ENCODE measurements at regions not wholly inside any gene's neighbourhood (a gene's known extent, or its start where the extent isn't known, plus 50 kb on each side); places are given as distances from the start of the nearest gene placed in this dataset.

DNA sequence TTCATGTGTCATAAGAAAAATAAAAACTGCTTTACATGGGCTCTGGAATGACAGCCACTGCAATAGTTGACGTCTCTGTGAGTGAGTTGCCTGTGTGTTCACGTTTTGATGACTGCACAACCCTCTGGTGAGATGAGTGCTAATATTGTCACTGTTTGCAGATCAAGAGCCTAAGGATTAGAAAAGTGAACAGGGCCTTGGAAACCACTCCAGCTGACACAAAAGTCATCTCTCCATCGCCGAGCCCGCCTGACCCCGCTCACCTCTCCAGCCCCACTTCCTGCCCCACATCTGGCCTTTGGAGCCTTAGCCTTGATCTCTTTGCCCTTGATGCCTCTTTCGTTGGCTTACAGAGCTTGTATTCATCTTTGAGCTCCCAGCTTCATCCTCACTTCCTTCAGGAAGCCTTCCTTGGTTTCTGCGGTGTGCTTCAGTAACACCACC lies 351.7 kb downstream of the TCERG1L start:
- Histone ChIP-seq H3K4me3 (ENCODE audit: low read depth, low read length) (no peak overlapping the region), H3K36me3 (ENCODE audit: control insufficient read depth, insufficient read depth, low read length) (no peaks in the 10 kb centered on the region), H3K27me3 (ENCODE audit: control insufficient read depth, insufficient read depth, low read length) (no peaks in the 10 kb centered on the region)
- TF ChIP-seq, protein P1, sequence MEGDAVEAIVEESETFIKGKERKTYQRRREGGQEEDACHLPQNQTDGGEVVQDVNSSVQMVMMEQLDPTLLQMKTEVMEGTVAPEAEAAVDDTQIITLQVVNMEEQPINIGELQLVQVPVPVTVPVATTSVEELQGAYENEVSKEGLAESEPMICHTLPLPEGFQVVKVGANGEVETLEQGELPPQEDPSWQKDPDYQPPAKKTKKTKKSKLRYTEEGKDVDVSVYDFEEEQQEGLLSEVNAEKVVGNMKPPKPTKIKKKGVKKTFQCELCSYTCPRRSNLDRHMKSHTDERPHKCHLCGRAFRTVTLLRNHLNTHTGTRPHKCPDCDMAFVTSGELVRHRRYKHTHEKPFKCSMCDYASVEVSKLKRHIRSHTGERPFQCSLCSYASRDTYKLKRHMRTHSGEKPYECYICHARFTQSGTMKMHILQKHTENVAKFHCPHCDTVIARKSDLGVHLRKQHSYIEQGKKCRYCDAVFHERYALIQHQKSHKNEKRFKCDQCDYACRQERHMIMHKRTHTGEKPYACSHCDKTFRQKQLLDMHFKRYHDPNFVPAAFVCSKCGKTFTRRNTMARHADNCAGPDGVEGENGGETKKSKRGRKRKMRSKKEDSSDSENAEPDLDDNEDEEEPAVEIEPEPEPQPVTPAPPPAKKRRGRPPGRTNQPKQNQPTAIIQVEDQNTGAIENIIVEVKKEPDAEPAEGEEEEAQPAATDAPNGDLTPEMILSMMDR (IDR thresholded peaks at IDR 0.05; ENCODE audit: insufficient read depth, low read depth, low read length) = no peak
- no peak for DNase-seq (ENCODE audit: low read depth)
- ChIA-PET CTCF (no interaction called here), POLR2A (no interaction called here)

DNA sequence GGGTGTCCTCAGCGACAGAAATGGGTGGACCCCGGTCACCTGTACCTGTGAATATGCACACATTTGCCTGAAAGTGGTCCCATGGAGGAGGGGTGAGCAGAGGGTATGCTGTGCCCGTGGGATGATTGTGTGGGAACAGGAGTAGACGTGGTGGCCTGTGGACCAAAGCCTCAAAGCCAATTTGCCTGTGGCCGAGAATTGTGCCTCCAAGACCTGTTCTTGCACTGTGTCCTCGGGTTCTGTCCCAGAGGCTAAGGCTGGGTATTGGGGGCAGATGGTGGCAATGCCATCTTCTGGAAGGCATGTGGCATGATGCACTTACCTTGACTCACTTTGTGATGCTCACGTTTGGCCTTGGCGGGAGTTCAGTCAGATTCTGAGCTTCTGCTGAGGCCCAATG lies 351.0 kb downstream of the TCERG1L start:
- DNase-seq (ENCODE audit: low read depth) = no peak
- TF ChIP-seq, protein P1 (IDR thresholded peaks at IDR 0.05; ENCODE audit: insufficient read depth, low read depth, low read length) = no peak
- ChIA-PET CTCF (no interaction called here), POLR2A (no interaction called here)
- no peaks in the 10 kb centered on the region for H3K36me3 ChIP-seq (ENCODE audit: control insufficient read depth, insufficient read depth, low read length)
- H3K27me3 ChIP-seq (ENCODE audit: control insufficient read depth, insufficient read depth, low read length) = no peaks in the 10 kb centered on the region
- H3K4me3 ChIP-seq (ENCODE audit: low read depth, low read length) = no peak overlapping the region

GRCh38 chr10:130961506-130962239 lies 349.8 kb downstream of the TCERG1L start:
- Histone ChIP-seq H3K27me3 (ENCODE audit: control insufficient read depth, insufficient read depth, low read length) (no peaks in the 10 kb centered on the region), H3K4me3 (ENCODE audit: low read depth, low read length) (no peak overlapping the region), H3K36me3 (ENCODE audit: control insufficient read depth, insufficient read depth, low read length) (no peaks in the 10 kb centered on the region)
- CTCF ChIA-PET = no interaction called here
- TF ChIP-seq, protein P1 (IDR thresholded peaks at IDR 0.05; ENCODE audit: insufficient read depth, low read depth, low read length) = no peak
- POLR2A ChIA-PET = no interaction called here
- DNase-seq (ENCODE audit: low read depth) = no peak

DNA sequence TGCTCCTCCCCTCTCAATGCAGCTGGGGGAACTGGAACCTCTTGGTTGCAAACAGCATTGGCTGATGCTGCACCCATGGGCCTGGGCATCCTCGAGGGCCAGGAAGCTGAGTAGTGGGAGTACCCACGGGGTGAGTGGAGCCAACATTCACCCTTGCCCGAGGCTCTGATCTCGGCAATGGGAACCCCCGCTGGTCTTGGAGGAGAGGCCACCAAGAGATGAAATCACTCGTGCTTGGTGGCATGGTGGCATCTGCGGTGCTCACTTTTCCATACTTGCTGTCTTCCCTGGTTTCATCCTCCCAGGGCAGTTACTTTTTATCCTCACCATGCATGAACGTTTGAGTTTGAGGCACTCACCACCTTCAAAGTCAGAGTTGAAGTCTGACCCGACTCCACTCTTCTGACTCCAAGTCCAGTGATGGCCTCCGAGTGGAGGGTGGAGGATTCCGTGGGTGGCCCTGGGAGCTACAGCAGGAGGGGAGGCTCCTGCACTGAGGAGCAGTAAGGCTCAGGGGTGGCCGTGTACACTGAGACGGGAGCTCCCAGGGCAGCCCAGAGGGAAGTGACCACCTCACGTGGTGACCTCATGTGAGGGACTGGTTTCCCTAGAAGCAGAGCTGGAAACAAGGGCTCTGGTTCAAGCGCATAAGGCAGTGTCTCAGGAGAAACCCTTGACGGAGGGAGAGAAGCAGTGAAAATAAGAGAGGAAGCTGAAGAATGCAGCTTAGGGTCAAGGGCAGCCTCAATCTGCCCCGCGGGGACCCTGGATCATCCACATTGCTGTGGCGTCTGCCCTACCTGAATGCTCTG lies 349.1 kb downstream of the TCERG1L start:
- POLR2A ChIA-PET = no interaction called here
- CTCF ChIA-PET = no interaction called here
- H3K36me3 ChIP-seq (ENCODE audit: control insufficient read depth, insufficient read depth, low read length) = no peaks in the 10 kb centered on the region
- H3K27me3 ChIP-seq (ENCODE audit: control insufficient read depth, insufficient read depth, low read length) = no peaks in the 10 kb centered on the region
- no peak overlapping the region for H3K4me3 ChIP-seq (ENCODE audit: low read depth, low read length)
- no peak for DNase-seq (ENCODE audit: low read depth)
- TF ChIP-seq, protein P1 (IDR thresholded peaks at IDR 0.05; ENCODE audit: insufficient read depth, low read depth, low read length) = no peak

DNA sequence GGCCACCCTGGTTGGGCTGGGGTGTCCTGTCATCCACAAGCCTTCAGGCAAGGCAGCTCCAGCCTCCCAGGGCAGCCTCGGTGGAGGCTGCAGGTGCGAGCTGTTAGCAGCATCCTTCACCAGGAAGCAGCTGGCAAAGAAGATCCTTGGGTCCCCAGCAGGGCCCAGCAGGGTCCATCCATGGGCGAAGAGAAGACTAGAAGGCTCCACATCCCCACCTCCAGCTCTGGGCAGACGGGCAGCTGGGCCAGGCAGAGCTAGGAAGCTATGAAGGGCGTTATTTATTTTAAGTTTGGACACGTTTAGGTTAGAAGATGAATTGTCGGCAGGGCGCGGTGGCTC lies 348.5 kb downstream of the TCERG1L start:
- no peaks in the 10 kb centered on the region for H3K27me3 ChIP-seq (ENCODE audit: control insufficient read depth, insufficient read depth, low read length)
- ChIA-PET CTCF (no interaction called here), POLR2A (no interaction called here)
- no peak for DNase-seq (ENCODE audit: low read depth)
- H3K36me3 ChIP-seq (ENCODE audit: control insufficient read depth, insufficient read depth, low read length) = no peaks in the 10 kb centered on the region
- TF ChIP-seq, protein P1 (IDR thresholded peaks at IDR 0.05; ENCODE audit: insufficient read depth, low read depth, low read length) = no peak
- H3K4me3 ChIP-seq (ENCODE audit: low read depth, low read length) = no peak overlapping the region

Data from BJ (cell line).